ENCODE measurements at regions not wholly inside any gene's neighbourhood (a gene's known extent, or its start where the extent isn't known, plus 50 kb on each side); places are given as distances from the start of the nearest gene placed in this dataset.

GRCh38 chr16:80047842-80048241, 447.3 kb upstream of the MAF start:
- Histone ChIP-seq H3K4ac (ENCODE audit: low read depth, low read length) (no peak overlapping the region), H2BK20ac (ENCODE audit: low read depth, low read length, poor library complexity, severe bottlenecking) (no peak overlapping the region), H3K4me2 (ENCODE audit: insufficient read depth, insufficient read length, low read length) (no peak overlapping the region), H2AK5ac (ENCODE audit: insufficient read length, low read length) (no peak overlapping the region), H3K23me2 (ENCODE audit: insufficient read length, low read depth, low read length, poor library complexity, severe bottlenecking) (no peaks in the 10 kb centered on the region), H4K20me1 (ENCODE audit: control insufficient read depth, insufficient read depth, insufficient read length) (no peaks in the 10 kb centered on the region), H3K4me1 (ENCODE audit: insufficient read depth, low read length) (no peaks in the 10 kb centered on the region), H3K79me1 (ENCODE audit: insufficient read depth, low read depth, low read length, poor library complexity, severe bottlenecking) (no peaks in the 10 kb centered on the region), H3K14ac (ENCODE audit: insufficient read depth, low read length) (no peak overlapping the region), H4K8ac (replicated peaks; ENCODE audit: insufficient read length, low read depth, low read length) (no peak overlapping the region), H4K91ac (ENCODE audit: insufficient read length, low read depth, low read length) (no peak overlapping the region), H3K27me3 (ENCODE audit: insufficient read depth, low read length) (no peaks in the 10 kb centered on the region), H2BK120ac (ENCODE audit: low read depth, low read length, poor library complexity, severe bottlenecking) (no peak overlapping the region), H2BK15ac (ENCODE audit: low read depth, low read length) (no peak overlapping the region), H3K23ac (ENCODE audit: insufficient read length, low read depth, low read length) (no peak overlapping the region), H2BK5ac (ENCODE audit: insufficient read length, low read length) (no peak overlapping the region), H3K9ac (ENCODE audit: extremely low read depth, insufficient read length, low read length) (no peak overlapping the region), H3K56ac (ENCODE audit: insufficient read length, low read depth, low read length) (no peak overlapping the region), H2BK12ac (ENCODE audit: insufficient read length, low read depth, low read length) (no peak overlapping the region), H3K18ac (ENCODE audit: insufficient read length, low read depth, low read length) (no peak overlapping the region), H3K79me2 (ENCODE audit: insufficient read depth, low read length) (no peaks in the 10 kb centered on the region), H3K27ac (ENCODE audit: insufficient read length, low read depth, low read length) (no peak overlapping the region), H3K9me3 (ENCODE audit: control insufficient read depth, low read depth, low read length) (no peaks in the 10 kb centered on the region), H4K5ac (ENCODE audit: insufficient read length, low read depth, low read length) (no peak overlapping the region), H3T11ph (ENCODE audit: low read length) (no peak overlapping the region), H2AFZ (ENCODE audit: low read length) (no peak overlapping the region)
- H3K4me3 Mint-ChIP-seq: no peak overlapping the region
- no peaks in the 10 kb centered on the region; a peak in 1 of 5 replicates for H3K9me3 Mint-ChIP-seq
- WGBS (ENCODE audit: extremely low coverage, insufficient read length, low lambda C conversion rate): no CpG with 5 or more reads among the region's 1 CpG
- H3K27ac Mint-ChIP-seq: no peak overlapping the region
- no peaks in the 10 kb centered on the region for H3K36me3 Mint-ChIP-seq (ENCODE audit: insufficient read depth in 1 of 3, low read depth in 3 of 3)
- no peak for TF ChIP-seq CTCF (conservative IDR thresholded peaks at IDR 0.05)
- no peak for DNase-seq
- peaks cover 18 to 22% of the 10 kb centered on the region in 2 experiments for H3K4me1 Mint-ChIP-seq
- peaks cover 9% of the 10 kb centered on the region for H3K27me3 Mint-ChIP-seq (ENCODE audit: low read depth)

All from H9 (cell line).